SU-DHL-6 (cell line): ENCODE measurements at regions not wholly inside any gene's neighbourhood (a gene's known extent, or its start where the extent isn't known, plus 50 kb on each side); places are given as distances from the start of the nearest gene placed in this dataset.

ENCODE experiments used
- H2AFZ ChIP-seq: fragments of 200-600 bp; sonication (generic); 2 replicates; pipeline ENCODE4 v1.6.1; 2014; ENCODE audit warnings: low read depth, mild to moderate bottlenecking, moderate library complexity, mixed read lengths, antibody characterized with exemption, low read length; ENCODE audit not compliant: severe bottlenecking
- H3F3A ChIP-seq: fragments of 200-600 bp; shearing (Covaris generic); 2 replicates; pipeline ENCODE4 v1.6.0; 2016; ENCODE audit warnings: antibody characterized with exemption, mild to moderate bottlenecking; ENCODE audit not compliant: insufficient read depth
- H3K27ac ChIP-seq: fragments of 200-600 bp; sonication (generic); 2 replicates; pipeline ENCODE4 v1.5.1; 2016; ENCODE audit warnings: low read depth, mild to moderate bottlenecking, low read length, moderate library complexity, mixed read lengths
- H3K27me3 ChIP-seq: fragments of 200-600 bp; sonication (generic), shearing (Covaris generic); 2 replicates; pipeline ENCODE4 v1.6.0; 2014; ENCODE audit warnings: mild to moderate bottlenecking, low read length
- H3K36me3 ChIP-seq: fragments of 200-600 bp; sonication (generic); 2 replicates; pipeline ENCODE4 v1.6.1; 2014; ENCODE audit warnings: mild to moderate bottlenecking, low read length, mixed read lengths
- H3K4me2 ChIP-seq: fragments of 300-600, 200-600 bp; shearing (Covaris generic), sonication (generic); 2 replicates; pipeline ENCODE4 v1.6.0; 2014; ENCODE audit warnings: low read length, low read depth, mild to moderate bottlenecking; ENCODE audit not compliant: poor library complexity, severe bottlenecking
- H3K4me3 ChIP-seq: fragments of 200-600 bp; sonication (generic); 2 replicates; pipeline ENCODE4 v1.5.1; 2014; ENCODE audit warnings: antibody characterized with exemption, low read length, mild to moderate bottlenecking, mixed read lengths; ENCODE audit not compliant: insufficient read depth, poor library complexity, severe bottlenecking
- H3K79me2 ChIP-seq: fragments of 200-600 bp; sonication (generic); 2 replicates; pipeline ENCODE4 v1.6.1; 2014; ENCODE audit warnings: mild to moderate bottlenecking, low read length, moderate library complexity; ENCODE audit not compliant: insufficient read depth
- H3K9ac ChIP-seq: fragments of 200-600 bp; sonication (generic); 2 replicates; pipeline ENCODE4 v1.7.0; 2014; ENCODE audit warnings: mild to moderate bottlenecking, low read length
- H3K9me2 ChIP-seq: fragments of 200-600 bp; sonication (generic); replicated peaks from 2 replicates; pipeline ENCODE4 v1.6.1; 2014; ENCODE audit warnings: low read length; ENCODE audit not compliant: insufficient read depth
- H3K9me3 ChIP-seq: fragments of 200-600 bp; sonication (generic); 2 replicates; pipeline ENCODE4 v1.6.1; 2014; ENCODE audit warnings: low read length, mixed read lengths; ENCODE audit not compliant: insufficient read depth
- H4K20me1 ChIP-seq: fragments of 200-600 bp; sonication (generic); 2 replicates; pipeline ENCODE4 v1.6.1; 2014; ENCODE audit warnings: low read depth, mild to moderate bottlenecking, antibody characterized with exemption, low read length, moderate library complexity, mixed read lengths
- CTCF ChIP-seq: fragments of 200-600 bp; sonication (generic); IDR thresholded peaks from one replicate; pipeline ENCODE4 v1.5.1; 2017; ENCODE audit warnings: antibody characterized with exemption, mild to moderate bottlenecking, low read length, moderate library complexity; ENCODE audit not compliant: insufficient read depth, poor library complexity, severe bottlenecking
- EZH2phosphoT487 ChIP-seq: fragments of 200-600 bp; sonication (generic), shearing (Covaris generic); conservative IDR thresholded peaks from 2 replicates; pipeline ENCODE4 v1.6.1; 2018; ENCODE audit warnings: mild to moderate bottlenecking, antibody characterized with exemption, low read length, moderate library complexity, mixed read lengths

DNA sequence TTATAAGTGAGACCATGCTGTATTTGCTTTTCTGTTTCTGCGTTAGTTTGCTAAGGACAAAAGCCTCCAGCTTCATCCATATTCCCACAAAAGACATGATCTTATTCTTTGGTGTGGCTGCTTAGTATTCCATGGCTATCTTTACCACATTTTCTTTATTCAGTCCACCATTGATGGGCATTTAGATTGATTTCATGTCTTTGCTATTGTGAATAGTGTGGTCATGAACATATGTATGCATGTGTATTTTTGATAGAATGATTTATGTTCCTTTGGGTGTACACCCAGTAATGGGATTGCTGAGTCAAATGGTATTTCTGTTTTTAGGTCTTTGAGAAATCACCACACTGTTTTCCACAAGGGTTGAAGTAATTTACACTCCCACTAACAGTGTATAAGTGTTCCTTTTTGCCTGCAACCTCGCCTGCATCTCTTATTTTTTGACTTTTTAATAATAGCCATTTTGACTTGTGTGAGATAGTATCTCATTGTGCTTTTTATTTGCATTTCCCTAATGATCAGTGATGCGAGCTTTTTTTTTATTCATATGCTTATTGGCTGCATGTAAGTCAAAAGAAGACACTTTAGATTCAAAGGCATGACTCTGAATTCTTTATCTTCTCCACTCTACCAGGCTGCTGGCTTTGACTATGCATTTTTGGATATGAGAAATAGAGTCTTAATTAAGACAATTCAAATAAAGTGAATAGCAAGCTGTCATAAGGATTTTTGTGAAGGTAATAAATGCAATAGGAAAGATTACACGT, 183.3 kb upstream of the SYNPR start:
- Histone ChIP-seq H3K9me3 (no peaks in the 10 kb centered on the region), H3K79me2 (no peaks in the 10 kb centered on the region)

DNA sequence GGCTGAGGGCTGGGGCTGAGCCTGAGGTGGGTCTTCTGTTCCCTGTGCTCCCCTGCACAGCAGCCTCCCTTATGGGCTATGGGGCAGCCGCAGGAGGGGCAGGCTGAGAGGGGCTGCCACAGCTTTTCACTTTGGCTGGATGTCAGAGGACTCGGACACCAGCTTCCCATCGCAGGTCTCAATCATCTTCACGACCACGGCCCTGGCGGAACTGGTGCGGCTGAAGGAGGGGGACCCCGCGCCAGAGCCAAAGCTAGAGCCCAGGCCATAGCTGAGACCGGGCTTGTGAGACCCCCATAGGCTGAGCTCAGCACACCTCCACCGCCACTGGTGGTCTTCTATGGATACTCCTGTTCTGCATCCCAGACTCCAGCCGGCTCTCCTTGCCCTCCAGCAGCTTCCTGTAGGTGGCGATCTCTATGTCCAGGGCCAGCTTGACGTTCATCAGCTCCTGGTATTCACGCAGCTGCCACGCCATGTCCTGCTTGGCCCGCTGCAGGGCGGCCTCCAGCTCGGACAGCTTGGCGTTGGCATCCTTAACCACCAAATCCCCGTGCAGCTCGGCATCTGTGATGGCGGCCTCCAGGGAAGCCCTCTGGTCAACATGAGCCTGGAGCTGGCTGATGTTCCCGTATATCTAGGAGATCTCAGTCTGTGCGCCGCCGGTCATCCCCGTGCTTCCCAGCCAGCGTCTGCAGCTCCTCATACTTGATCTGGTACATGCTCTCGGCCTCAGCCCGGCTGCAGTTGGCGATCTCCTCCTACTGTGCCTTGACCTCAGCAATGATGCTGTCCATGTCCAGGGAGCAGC, 181.7 kb upstream of the SYNPR start:
- Histone ChIP-seq H3K9me3 (no peaks in the 10 kb centered on the region), H3K27me3 (no peaks in the 10 kb centered on the region), H3K9ac (no peak overlapping the region), H3K79me2 (no peaks in the 10 kb centered on the region), H3K4me2 (no peak overlapping the region), H3K9me2 (no peaks in the 10 kb centered on the region), H3F3A (no peaks in the 10 kb centered on the region), H2AFZ (no peak overlapping the region), H3K4me3 (no peak overlapping the region), H3K36me3 (no peaks in the 10 kb centered on the region), H4K20me1 (no peaks in the 10 kb centered on the region), H3K27ac (no peak overlapping the region)
- TF ChIP-seq CTCF: no peak
- no peak for TF ChIP-seq EZH2phosphoT487

More for the DNA sequence above, 183.3 kb upstream of the SYNPR start:
- Histone ChIP-seq H3K9me2 (no peaks in the 10 kb centered on the region), H3K9ac (no peak overlapping the region), H3K4me3 (no peak overlapping the region), H3K27me3 (no peaks in the 10 kb centered on the region), H2AFZ (no peak overlapping the region), H3K27ac (no peak overlapping the region), H3K4me2 (no peak overlapping the region), H4K20me1 (no peaks in the 10 kb centered on the region), H3F3A (no peaks in the 10 kb centered on the region), H3K36me3 (no peaks in the 10 kb centered on the region)
- TF ChIP-seq EZH2phosphoT487 (no peak), CTCF (no peak)

DNA sequence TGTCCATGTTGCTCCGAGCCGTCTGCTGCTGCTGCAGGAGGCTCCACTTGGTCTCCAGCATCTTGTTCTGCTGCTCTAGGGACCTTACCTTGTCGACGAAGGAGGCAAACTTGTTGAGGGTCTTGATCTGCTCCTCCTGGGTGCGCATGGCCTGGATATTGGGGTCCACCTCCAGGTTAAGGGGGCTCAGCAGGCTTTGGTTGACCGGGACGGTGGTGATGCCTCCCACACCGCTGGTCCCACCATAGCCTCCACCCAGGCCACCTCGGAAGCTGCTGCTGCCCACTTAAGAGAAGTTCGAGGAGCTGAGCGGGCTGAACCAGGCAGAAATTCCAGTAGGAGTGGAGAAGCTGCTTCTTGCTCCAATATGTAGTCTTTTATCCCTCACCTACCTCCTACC, 180.7 kb upstream of the SYNPR start:
- no peak for TF ChIP-seq CTCF
- TF ChIP-seq EZH2phosphoT487: no peak
- Histone ChIP-seq H3K79me2 (no peaks in the 10 kb centered on the region), H2AFZ (no peak overlapping the region), H3K36me3 (no peaks in the 10 kb centered on the region), H3K27me3 (no peaks in the 10 kb centered on the region), H3K9ac (no peak overlapping the region), H4K20me1 (no peaks in the 10 kb centered on the region), H3K9me2 (no peaks in the 10 kb centered on the region), H3K4me2 (no peak overlapping the region), H3F3A (no peaks in the 10 kb centered on the region), H3K9me3 (no peaks in the 10 kb centered on the region), H3K4me3 (no peak overlapping the region), H3K27ac (no peak overlapping the region)
